SK-N-SH treated with all-trans-retinoic acid at 6 μM for 48 hours (cell line): ENCODE measurements at regions not wholly inside any gene's neighbourhood (a gene's known extent, or its start where the extent isn't known, plus 50 kb on each side); places are given as distances from the start of the nearest gene placed in this dataset.

Experiments used
- BACH2 ChIP-seq: fragments of 250-450 bp; sonication (Bioruptor Pico); IDR thresholded peaks from 2 replicates; pipeline ENCODE4 v1.9.0; 2021; ENCODE audit warnings: mild to moderate bottlenecking, borderline replicate concordance
- ISL1 ChIP-seq: fragments of 250-450 bp; sonication (Bioruptor Pico); IDR thresholded peaks from 2 replicates; pipeline ENCODE4 v2.1.2; 2022; ENCODE audit warnings: mild to moderate bottlenecking, moderate library complexity
- OSR1 ChIP-seq: fragments of 250-450 bp; sonication (Bioruptor Pico); IDR thresholded peaks from 2 replicates; pipeline ENCODE4 v1.8.0; 2022; ENCODE audit warnings: moderate library complexity, mild to moderate bottlenecking, inconsistent platforms
- RARB ChIP-seq: fragments of 250-450 bp; sonication (Bioruptor Pico); IDR thresholded peaks from 2 replicates; pipeline ENCODE4 v1.8.0; 2021; ENCODE audit warnings: mild to moderate bottlenecking, moderate library complexity
- TCF4 ChIP-seq: fragments of 250-450 bp; sonication (Bioruptor Pico); IDR thresholded peaks from 2 replicates; pipeline ENCODE4 v1.8.0; 2021; ENCODE audit warnings: mild to moderate bottlenecking, moderate library complexity, borderline replicate concordance
- ZC3H10 ChIP-seq: fragments of 250-450 bp; sonication (Bioruptor Pico); IDR thresholded peaks from 2 replicates; pipeline ENCODE4 v1.5.1; 2021; ENCODE audit warnings: mild to moderate bottlenecking, moderate library complexity
- ZFP3 ChIP-seq: fragments of 250-450 bp; sonication (Bioruptor Pico); IDR thresholded peaks from 2 replicates; pipeline ENCODE4 v1.5.0; 2020; ENCODE audit warnings: mild to moderate bottlenecking, moderate library complexity
- ZFP30 ChIP-seq: fragments of 450-650 bp; formaldehyde crosslinking; IDR thresholded peaks from 2 replicates; pipeline ENCODE4 v1.5.0; 2022; ENCODE audit warnings: mild to moderate bottlenecking, moderate library complexity
- ZNF70 ChIP-seq: fragments of 450-650 bp; formaldehyde crosslinking; IDR thresholded peaks from 2 replicates; pipeline ENCODE4 v1.5.0; 2020; ENCODE audit warnings: mild to moderate bottlenecking, moderate library complexity
- ZNF8 ChIP-seq: fragments of 450-650 bp; formaldehyde crosslinking; IDR thresholded peaks from 2 replicates; pipeline ENCODE4 v1.5.0; 2020; ENCODE audit warnings: mild to moderate bottlenecking, moderate library complexity
- TF ChIP-seq, protein P1 (sequence below): fragments of 250-450 bp; sonication (Bioruptor Pico); IDR thresholded peaks from 2 replicates; pipeline ENCODE4 v1.8.0; 2020; ENCODE audit warnings: mild to moderate bottlenecking, moderate library complexity, borderline replicate concordance

GRCh38 chr3:188021041-188021440 is 132.9 kb upstream of the LPP start:
- no peak for TF ChIP-seq ZFP30
- no peak for TF ChIP-seq ISL1 (CRISPR knock-in tag)
- TF ChIP-seq ZFP3 = no peak
- TF ChIP-seq ZC3H10 (CRISPR knock-in tag) = no peak
- TF ChIP-seq, protein P1, sequence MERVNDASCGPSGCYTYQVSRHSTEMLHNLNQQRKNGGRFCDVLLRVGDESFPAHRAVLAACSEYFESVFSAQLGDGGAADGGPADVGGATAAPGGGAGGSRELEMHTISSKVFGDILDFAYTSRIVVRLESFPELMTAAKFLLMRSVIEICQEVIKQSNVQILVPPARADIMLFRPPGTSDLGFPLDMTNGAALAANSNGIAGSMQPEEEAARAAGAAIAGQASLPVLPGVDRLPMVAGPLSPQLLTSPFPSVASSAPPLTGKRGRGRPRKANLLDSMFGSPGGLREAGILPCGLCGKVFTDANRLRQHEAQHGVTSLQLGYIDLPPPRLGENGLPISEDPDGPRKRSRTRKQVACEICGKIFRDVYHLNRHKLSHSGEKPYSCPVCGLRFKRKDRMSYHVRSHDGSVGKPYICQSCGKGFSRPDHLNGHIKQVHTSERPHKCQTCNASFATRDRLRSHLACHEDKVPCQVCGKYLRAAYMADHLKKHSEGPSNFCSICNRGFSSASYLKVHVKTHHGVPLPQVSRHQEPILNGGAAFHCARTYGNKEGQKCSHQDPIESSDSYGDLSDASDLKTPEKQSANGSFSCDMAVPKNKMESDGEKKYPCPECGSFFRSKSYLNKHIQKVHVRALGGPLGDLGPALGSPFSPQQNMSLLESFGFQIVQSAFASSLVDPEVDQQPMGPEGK (CRISPR knock-in tag) = no peak
- no peak for TF ChIP-seq BACH2
- TF ChIP-seq RARB = no peak
- no peak for TF ChIP-seq OSR1 (CRISPR knock-in tag)
- TF ChIP-seq ZNF8 (CRISPR knock-in tag) = no peak
- TF ChIP-seq ZNF70 = no peak
- TF ChIP-seq TCF4 = no peak
